H1 (cell line): ENCODE measurements at regions not wholly inside any gene's neighbourhood (a gene's known extent, or its start where the extent isn't known, plus 50 kb on each side); places are given as distances from the start of the nearest gene placed in this dataset.

Experiments used
- CHD7 ChIP-seq: fragments of 300-600 bp; sonication (generic); IDR thresholded peaks from 2 replicates; pipeline ENCODE4 v1.7.1; 2012; ENCODE audit warnings: low read length, moderate library complexity, mild to moderate bottlenecking, inconsistent platforms; ENCODE audit not compliant: insufficient replicate concordance
- KDM4A ChIP-seq: IDR thresholded peaks from one replicate; pipeline ENCODE4 v1.7.1; 2012; ENCODE audit warnings: low read depth, mild to moderate bottlenecking, moderate library complexity, low read length, inconsistent platforms; ENCODE audit not compliant: severe bottlenecking
- MAFK ChIP-seq: IDR thresholded peaks from 2 replicates; pipeline ENCODE4 v1.6.1; 2012; ENCODE audit warnings: low read depth, mild to moderate bottlenecking, improper control_type of control experiment, low read length

- TF ChIP-seq MAFK (no peak), CHD7 (no peak), KDM4A (no peak)
- TF ChIP-seq, all 59 proteins: peak for 0
Observed at GRCh38 chr3:4069796-4070195, 233.4 kb upstream of the SETMAR start (continued).
